CD14-positive monocyte (primary cell): ENCODE measurements at regions not wholly inside any gene's neighbourhood (a gene's known extent, or its start where the extent isn't known, plus 50 kb on each side); places are given as distances from the start of the nearest gene placed in this dataset.

Source experiments
- DNase-seq, 3 donors: peaks; one replicate each; pipeline ENCODE4 v3.0.0-alpha.2; 2011 to 2022
- H2AFZ ChIP-seq: 2 replicates; pipeline ENCODE4 v1.6.0; 2012; ENCODE audit warnings: mild to moderate bottlenecking, low read depth, low read length, inconsistent platforms; ENCODE audit not compliant: insufficient read depth, poor library complexity, severe bottlenecking
- H3K27ac ChIP-seq, 2 donors: 1 replicate in 1 of 2; 2 replicates in 1 of 2; pipeline ENCODE4 v1.5.1; 2012 to 2013; ENCODE audit warnings: low read length in 2 of 2, control low read depth in 1 of 2, inconsistent platforms in 1 of 2, low read depth in 1 of 2, mild to moderate bottlenecking in 1 of 2
- H3K27me3 ChIP-seq, 2 donors: one replicate each; pipeline versions ENCODE4 v1.6.0 to v1.6.1; 2011 to 2013; ENCODE audit warnings: low read length in 2 of 2; ENCODE audit not compliant: control insufficient read depth in 2 of 2, insufficient read depth in 2 of 2
- H3K36me3 ChIP-seq, 2 donors: replicated peaks in 1 of 2; 1 replicate in 1 of 2; 2 replicates in 1 of 2; pipeline versions ENCODE4 v1.5.1 to v1.6.1; 2012 to 2013; ENCODE audit warnings: low read length in 2 of 2, control low read depth in 1 of 2, inconsistent platforms in 1 of 2, mild to moderate bottlenecking in 1 of 2; ENCODE audit not compliant: insufficient read depth in 2 of 2, control insufficient read depth in 1 of 2
- H3K4me1 ChIP-seq, 2 donors: 1 replicate in 1 of 2; 2 replicates in 1 of 2; pipeline versions ENCODE4 v1.5.1 to v1.6.1; 2012 to 2013; ENCODE audit warnings: low read length in 2 of 2, control low read depth in 1 of 2, inconsistent platforms in 1 of 2, mild to moderate bottlenecking in 1 of 2, moderate library complexity in 1 of 2; ENCODE audit not compliant: insufficient read depth in 2 of 2, control insufficient read depth in 1 of 2
- H3K4me2 ChIP-seq: replicated peaks from 2 replicates; pipeline ENCODE3; 2012; ENCODE audit warnings: low read length, moderate library complexity, mild to moderate bottlenecking; ENCODE audit not compliant: poor library complexity, severe bottlenecking; ENCODE audit errors: extremely low read depth
- H3K4me3 ChIP-seq, 3 experiments: fragments of 200-600 bp in 1 of 3; sonication (generic) in 1 of 3; replicated peaks in 1 of 3; 1 replicate in 2 of 3; 2 replicates in 1 of 3; pipeline ENCODE4 v1.5.1; 2011 to 2013; ENCODE audit warnings: low read length in 3 of 3, mild to moderate bottlenecking in 3 of 3, control low read depth in 2 of 3, low read depth in 2 of 3, inconsistent platforms in 1 of 3, moderate library complexity in 1 of 3
- H3K79me2 ChIP-seq: 2 replicates; pipeline ENCODE4 v1.6.0; 2012; ENCODE audit warnings: mild to moderate bottlenecking, control low read depth, inconsistent platforms, low read length, moderate library complexity; ENCODE audit not compliant: insufficient read depth
- H3K9ac ChIP-seq: 2 replicates; pipeline ENCODE4 v1.6.0; 2017; ENCODE audit warnings: low read length, mild to moderate bottlenecking; ENCODE audit not compliant: insufficient read depth, poor library complexity, severe bottlenecking
- H3K9me3 ChIP-seq, 2 donors: replicated peaks in 1 of 2; 1 replicate in 1 of 2; 2 replicates in 1 of 2; pipeline versions ENCODE4 v1.5.1 to v1.6.1; 2012 to 2013; ENCODE audit warnings: low read length in 2 of 2, control low read depth in 1 of 2; ENCODE audit not compliant: control insufficient read depth in 1 of 2, insufficient read depth in 1 of 2
- H4K20me1 ChIP-seq: 2 replicates; pipeline ENCODE4 v1.6.0; 2012; ENCODE audit warnings: mild to moderate bottlenecking, low read length, control low read depth, moderate library complexity; ENCODE audit not compliant: insufficient read depth
- H3K27ac Mint-ChIP-seq, 7 donors: one replicate each; pipeline ENCODE4 v1.8.0; 2020; ENCODE audit warnings: mild to moderate bottlenecking in 7 of 7, mixed read lengths in 7 of 7, moderate library complexity in 6 of 7, inconsistent platforms in 2 of 7
- H3K27me3 Mint-ChIP-seq, 3 donors: one replicate each; pipeline ENCODE4 v1.8.0; 2021 to 2022; ENCODE audit warnings: low read depth in 3 of 3, mild to moderate bottlenecking in 3 of 3, mixed read lengths in 3 of 3, moderate library complexity in 3 of 3, inconsistent platforms in 1 of 3
- H3K36me3 Mint-ChIP-seq, 2 donors: one replicate each; pipeline ENCODE4 v1.8.0; 2020; ENCODE audit warnings: mixed read lengths in 2 of 2, inconsistent platforms in 1 of 2, mild to moderate bottlenecking in 1 of 2
- H3K4me1 Mint-ChIP-seq: one replicate; pipeline ENCODE4 v1.8.0; 2020; ENCODE audit warnings: mild to moderate bottlenecking, mixed read lengths
- H3K4me3 Mint-ChIP-seq, 2 donors: one replicate each; pipeline ENCODE4 v1.8.0; 2020; ENCODE audit warnings: mild to moderate bottlenecking in 2 of 2, mixed read lengths in 2 of 2, moderate library complexity in 1 of 2
- H3K9me3 Mint-ChIP-seq, 7 donors: one replicate each; pipeline ENCODE4 v1.8.0; 2020 to 2022; ENCODE audit warnings: mixed read lengths in 7 of 7, mild to moderate bottlenecking in 6 of 7, moderate library complexity in 6 of 7, inconsistent platforms in 2 of 7
- WGBS: methylation state at CpG from one replicate; pipeline ENCODE4 v1.1.5; 2013; ENCODE audit warnings: missing lambda C conversion rate; ENCODE audit not compliant: insufficient coverage; 5-methylcytosine and 5-hydroxymethylcytosine counted together
- intact Hi-C, 2 donors: fragments of 100-400 bp; cut with micrococcal nuclease; formaldehyde crosslinking; loops; one replicate each; pipeline versions ENCODE4 v1.15.0 to v1.15.1; 2023
- TF ChIP-seq, protein P1 (sequence below): fragments of 200-600 bp; IDR thresholded peaks from one replicate; pipeline ENCODE4 v1.8.0; 2022; ENCODE audit warnings: antibody characterized with exemption, mild to moderate bottlenecking

DNA sequence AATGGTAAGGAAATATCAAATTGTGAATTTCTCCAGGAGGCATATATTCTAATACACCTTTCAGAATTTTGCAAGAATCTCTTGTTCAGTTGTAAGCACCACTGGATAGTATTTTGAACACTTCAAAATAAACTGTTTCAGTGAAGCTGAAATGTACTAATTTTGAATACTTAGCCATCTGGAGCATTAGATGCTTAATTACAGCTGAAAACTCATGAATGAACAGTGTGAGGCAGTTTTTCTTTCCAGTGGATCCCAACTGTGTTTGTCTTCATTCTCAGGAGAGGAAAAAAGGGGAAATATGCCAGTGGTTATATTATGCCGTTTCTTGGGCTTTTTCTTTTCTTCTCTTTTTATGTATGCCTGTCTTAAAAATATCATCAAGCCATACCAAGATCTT is 306.0 kb upstream of the SEMA6A start:
- H3K4me1 Mint-ChIP-seq: no peaks in the 10 kb centered on the region
- H2AFZ ChIP-seq: no peak overlapping the region
- H3K4me2 ChIP-seq: no peak overlapping the region
- H3K4me3 ChIP-seq: no peak overlapping the region
- no peak overlapping the region for H3K27ac ChIP-seq
- H3K9ac ChIP-seq: no peak overlapping the region
- intact Hi-C loops: no loop called here
- peaks cover 0 to 2% (median 0%) of the 10 kb centered on the region in 3 donors for H3K27me3 Mint-ChIP-seq
- H3K4me3 Mint-ChIP-seq: no peak overlapping the region
- WGBS: no CpG with 5 or more reads among the region's 1 CpG
- H3K36me3 ChIP-seq: no peaks in the 10 kb centered on the region
- no peaks in the 10 kb centered on the region for H4K20me1 ChIP-seq
- TF ChIP-seq, protein P1, sequence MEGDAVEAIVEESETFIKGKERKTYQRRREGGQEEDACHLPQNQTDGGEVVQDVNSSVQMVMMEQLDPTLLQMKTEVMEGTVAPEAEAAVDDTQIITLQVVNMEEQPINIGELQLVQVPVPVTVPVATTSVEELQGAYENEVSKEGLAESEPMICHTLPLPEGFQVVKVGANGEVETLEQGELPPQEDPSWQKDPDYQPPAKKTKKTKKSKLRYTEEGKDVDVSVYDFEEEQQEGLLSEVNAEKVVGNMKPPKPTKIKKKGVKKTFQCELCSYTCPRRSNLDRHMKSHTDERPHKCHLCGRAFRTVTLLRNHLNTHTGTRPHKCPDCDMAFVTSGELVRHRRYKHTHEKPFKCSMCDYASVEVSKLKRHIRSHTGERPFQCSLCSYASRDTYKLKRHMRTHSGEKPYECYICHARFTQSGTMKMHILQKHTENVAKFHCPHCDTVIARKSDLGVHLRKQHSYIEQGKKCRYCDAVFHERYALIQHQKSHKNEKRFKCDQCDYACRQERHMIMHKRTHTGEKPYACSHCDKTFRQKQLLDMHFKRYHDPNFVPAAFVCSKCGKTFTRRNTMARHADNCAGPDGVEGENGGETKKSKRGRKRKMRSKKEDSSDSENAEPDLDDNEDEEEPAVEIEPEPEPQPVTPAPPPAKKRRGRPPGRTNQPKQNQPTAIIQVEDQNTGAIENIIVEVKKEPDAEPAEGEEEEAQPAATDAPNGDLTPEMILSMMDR: no peak
- H3K36me3 Mint-ChIP-seq: no peaks in the 10 kb centered on the region
- peaks cover 6 to 12% of the 10 kb centered on the region in 2 donors for H3K9me3 ChIP-seq
- H3K9me3 Mint-ChIP-seq: peaks cover 2 to 13% (median 5%) of the 10 kb centered on the region in 7 donors
- H3K79me2 ChIP-seq: no peaks in the 10 kb centered on the region
- DNase-seq: no peak
- no peak overlapping the region for H3K27ac Mint-ChIP-seq
- no peaks in the 10 kb centered on the region for H3K4me1 ChIP-seq
- no peaks in the 10 kb centered on the region for H3K27me3 ChIP-seq

DNA sequence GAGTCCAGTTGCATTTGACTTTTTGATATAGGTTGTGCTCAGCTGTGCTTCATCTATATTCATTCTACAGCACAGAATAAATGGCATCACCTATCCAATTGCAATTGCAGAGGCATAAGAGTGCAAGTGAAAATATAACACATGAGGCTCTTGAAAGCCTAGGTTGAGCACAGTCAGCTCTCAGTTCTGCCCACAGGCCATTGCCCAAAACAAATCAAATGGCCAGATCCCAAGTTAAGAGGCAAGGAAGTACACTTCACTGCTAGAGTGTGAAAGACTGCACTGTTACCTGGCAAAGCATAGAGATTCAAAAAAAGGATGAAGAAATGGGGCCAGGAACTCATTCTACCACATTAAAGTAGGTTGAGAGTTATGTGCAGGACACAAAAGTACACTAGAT is 305.5 kb upstream of the SEMA6A start:
- H3K36me3 Mint-ChIP-seq: no peaks in the 10 kb centered on the region
- Histone ChIP-seq H3K79me2 (no peaks in the 10 kb centered on the region), H3K4me1 (no peaks in the 10 kb centered on the region), H3K27ac (no peak overlapping the region), H2AFZ (no peak overlapping the region), H3K36me3 (no peaks in the 10 kb centered on the region), H4K20me1 (no peaks in the 10 kb centered on the region), H3K9ac (no peak overlapping the region), H3K4me2 (no peak overlapping the region), H3K4me3 (no peak overlapping the region), H3K9me3 (peaks cover 6 to 12% of the 10 kb centered on the region in 2 donors), H3K27me3 (no peaks in the 10 kb centered on the region)
- no peaks in the 10 kb centered on the region for H3K4me1 Mint-ChIP-seq
- peaks cover 2 to 13% (median 5%) of the 10 kb centered on the region in 7 donors for H3K9me3 Mint-ChIP-seq
- intact Hi-C loops: no loop called here
- TF ChIP-seq, protein P1: no peak
- no peak overlapping the region for H3K4me3 Mint-ChIP-seq
- H3K27ac Mint-ChIP-seq: no peak overlapping the region
- peaks cover 0 to 2% (median 0%) of the 10 kb centered on the region in 3 donors for H3K27me3 Mint-ChIP-seq
- no peak for DNase-seq
